Gastroesophageal sphincter (tissue), 4 donors: ENCODE measurements at regions not wholly inside any gene's neighbourhood (a gene's known extent, or its start where the extent isn't known, plus 50 kb on each side); places are given as distances from the start of the nearest gene placed in this dataset.

Source experiments
- ATAC-seq: fragments of 150-250 bp; one replicate; pipeline ENCODE4 v1.9.1; 2016; ENCODE audit warnings: mild to moderate bottlenecking, moderate library complexity
- H3K27ac ChIP-seq, 4 donors: fragments of 200-600 bp; sonication (generic) in 3 of 4; 1 replicate in 3 of 4; 2 replicates in 1 of 4; pipeline ENCODE4 v1.5.1; 2016 to 2019
- H3K27me3 ChIP-seq: fragments of 200-600 bp; sonication (generic); one replicate; pipeline ENCODE4 v1.5.1; 2019
- H3K36me3 ChIP-seq, 2 donors: fragments of 200-600 bp; sonication (generic); one replicate each; pipeline ENCODE4 v1.5.1; 2019; ENCODE audit warnings: control low read depth in 1 of 2
- H3K4me1 ChIP-seq, 3 donors: fragments of 200-600 bp; sonication (generic); 1 replicate in 2 of 3; 2 replicates in 1 of 3; pipeline ENCODE4 v1.5.1; 2016 to 2019; ENCODE audit warnings: control low read depth in 2 of 3
- H3K4me3 ChIP-seq, 2 donors: fragments of 200-600 bp; sonication (generic); one replicate each; pipeline ENCODE4 v1.5.1; 2019; ENCODE audit warnings: mild to moderate bottlenecking in 1 of 2, moderate library complexity in 1 of 2
- H3K9me3 ChIP-seq, 3 donors: fragments of 200-600 bp; sonication (generic); one replicate each; pipeline ENCODE4 v1.5.1; 2017 to 2019; ENCODE audit warnings: control low read depth in 2 of 3
- EP300 ChIP-seq: sonication (generic); formaldehyde crosslinking; IDR thresholded peaks from one replicate; pipeline ENCODE4 v1.6.1; 2017; ENCODE audit warnings: antibody characterized with exemption, mild to moderate bottlenecking
- POLR2A ChIP-seq, 2 donors: fragments of 450-650 bp; IDR thresholded peaks; one replicate each; pipeline ENCODE4 v1.6.1; 2017; ENCODE audit warnings: antibody characterized with exemption in 2 of 2, mild to moderate bottlenecking in 2 of 2, moderate library complexity in 1 of 2
- POLR2AphosphoS5 ChIP-seq: sonication (generic); formaldehyde crosslinking; IDR thresholded peaks from one replicate; pipeline ENCODE4 v1.6.1; 2017; ENCODE audit warnings: antibody characterized with exemption
- WGBS, 2 donors: methylation state at CpG; one replicate each; pipeline ENCODE4 v1.1.5; 2018; ENCODE audit warnings: low coverage in 1 of 2; 5-methylcytosine and 5-hydroxymethylcytosine counted together
- TF ChIP-seq, protein P1 (sequence below), 4 experiments: fragments of 200-600 bp in 2 of 4; fragments of 450-650 bp in 2 of 4; sonication (generic) in 1 of 4; IDR thresholded peaks; one replicate each; pipeline ENCODE4 v1.5.1; 2017 to 2019; ENCODE audit warnings: antibody characterized with exemption in 4 of 4, mild to moderate bottlenecking in 2 of 4, moderate library complexity in 2 of 4

- H3K27me3 ChIP-seq, result no peaks in the 10 kb centered on the region
- H3K4me3 ChIP-seq, result no peak overlapping the region
- H3K9me3 ChIP-seq, result no peaks in the 10 kb centered on the region
- peak overlapping the region in 2 of 4 donors; percentile 32 to 33 for H3K27ac ChIP-seq
- H3K36me3 ChIP-seq, result no peaks in the 10 kb centered on the region
- 23 to 52% methylated on average over 2 to 4 of the region's 4 CpGs for WGBS, 2 donors
- ATAC-seq, result no peak
- TF ChIP-seq, protein P1, sequence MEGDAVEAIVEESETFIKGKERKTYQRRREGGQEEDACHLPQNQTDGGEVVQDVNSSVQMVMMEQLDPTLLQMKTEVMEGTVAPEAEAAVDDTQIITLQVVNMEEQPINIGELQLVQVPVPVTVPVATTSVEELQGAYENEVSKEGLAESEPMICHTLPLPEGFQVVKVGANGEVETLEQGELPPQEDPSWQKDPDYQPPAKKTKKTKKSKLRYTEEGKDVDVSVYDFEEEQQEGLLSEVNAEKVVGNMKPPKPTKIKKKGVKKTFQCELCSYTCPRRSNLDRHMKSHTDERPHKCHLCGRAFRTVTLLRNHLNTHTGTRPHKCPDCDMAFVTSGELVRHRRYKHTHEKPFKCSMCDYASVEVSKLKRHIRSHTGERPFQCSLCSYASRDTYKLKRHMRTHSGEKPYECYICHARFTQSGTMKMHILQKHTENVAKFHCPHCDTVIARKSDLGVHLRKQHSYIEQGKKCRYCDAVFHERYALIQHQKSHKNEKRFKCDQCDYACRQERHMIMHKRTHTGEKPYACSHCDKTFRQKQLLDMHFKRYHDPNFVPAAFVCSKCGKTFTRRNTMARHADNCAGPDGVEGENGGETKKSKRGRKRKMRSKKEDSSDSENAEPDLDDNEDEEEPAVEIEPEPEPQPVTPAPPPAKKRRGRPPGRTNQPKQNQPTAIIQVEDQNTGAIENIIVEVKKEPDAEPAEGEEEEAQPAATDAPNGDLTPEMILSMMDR (IDR thresholded peaks at IDR 0.05), result no peak
- TF ChIP-seq POLR2A (IDR thresholded peaks at IDR 0.05) (no peak), POLR2AphosphoS5 (no peak), EP300 (no peak)
- H3K4me1 ChIP-seq, result peaks cover 0 to 25% (median 2%) of the 10 kb centered on the region in 3 donors
Observed at GRCh38 chr4:128354205-128354821, 66.7 kb upstream of the PGRMC2 start.

GRCh38 chr4:128353791-128354190 lies 66.2 kb upstream of the PGRMC2 start:
- H3K27ac ChIP-seq, result no peak overlapping the region
- no peak for ATAC-seq

DNA sequence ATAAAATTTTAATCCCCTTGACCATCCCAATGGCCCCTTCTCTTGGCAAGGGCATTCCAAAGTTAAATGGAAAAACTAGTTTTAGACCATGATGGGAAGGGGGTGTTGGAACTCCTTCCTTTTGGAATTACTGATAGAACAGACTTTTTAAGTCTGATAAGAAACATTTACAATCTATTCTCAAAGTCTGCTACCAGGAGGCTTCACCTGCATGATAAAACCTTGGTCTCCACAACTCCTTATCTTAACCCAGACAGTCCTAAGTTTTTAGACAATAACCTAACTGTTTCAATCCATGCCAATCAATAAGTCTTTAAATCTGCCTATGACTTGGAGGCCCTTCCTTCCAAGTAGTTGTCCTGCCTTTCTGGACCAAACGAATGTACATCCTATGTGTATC lies 63.9 kb upstream of the PGRMC2 start:
- ATAC-seq, result no peak
- 80 to 100% methylated on average over 1 of the region's 1 CpG for whole genome bisulfite sequencing, 2 donors
- H3K4me1 ChIP-seq, result peaks cover 0 to 32% (median 0%) of the 10 kb centered on the region in 3 donors
- H3K27me3 ChIP-seq, result no peaks in the 10 kb centered on the region
- no peaks in the 10 kb centered on the region for H3K36me3 ChIP-seq
- no peak overlapping the region for H3K27ac ChIP-seq
- H3K4me3 ChIP-seq, result no peak overlapping the region
- H3K9me3 ChIP-seq, result no peaks in the 10 kb centered on the region
- no peak for TF ChIP-seq EP300
- TF ChIP-seq POLR2A (IDR thresholded peaks at IDR 0.05), result no peak
- TF ChIP-seq, protein P1 (IDR thresholded peaks at IDR 0.05), result no peak
- no peak for TF ChIP-seq POLR2AphosphoS5

More at GRCh38 chr4:128353791-128354190, 66.2 kb upstream of the PGRMC2 start:
- 92% methylated on average over 3 of the region's 3 CpGs; no CpG with 5 or more reads in 1 of the 2 donors for WGBS, 2 donors
- no peak for TF ChIP-seq EP300
- Histone ChIP-seq H3K9me3 (no peaks in the 10 kb centered on the region), H3K4me1 (peaks cover 0 to 27% (median 2%) of the 10 kb centered on the region in 3 donors), H3K27me3 (no peaks in the 10 kb centered on the region), H3K4me3 (no peak overlapping the region), H3K36me3 (no peaks in the 10 kb centered on the region)

- 83 to 85% methylated on average over 1 to 5 of the region's 6 CpGs for WGBS, 2 donors
- Histone ChIP-seq H3K27ac (no peak overlapping the region), H3K9me3 (no peaks in the 10 kb centered on the region), H3K27me3 (no peaks in the 10 kb centered on the region), H3K4me1 (peaks cover 0 to 32% (median 0%) of the 10 kb centered on the region in 3 donors), H3K4me3 (no peak overlapping the region), H3K36me3 (no peaks in the 10 kb centered on the region)
- no peak for ATAC-seq
- no peak for TF ChIP-seq POLR2AphosphoS5
Observed at GRCh38 chr4:128350449-128351045, 62.9 kb upstream of the PGRMC2 start.

GRCh38 chr4:128349921-128350320 lies 62.3 kb upstream of the PGRMC2 start:
- no peak for ATAC-seq
- H3K27me3 ChIP-seq, result no peaks in the 10 kb centered on the region
- H3K36me3 ChIP-seq, result no peaks in the 10 kb centered on the region
- no peak overlapping the region for H3K27ac ChIP-seq
- WGBS, 2 donors, result 59 to 65% methylated on average over 4 of the region's 4 CpGs
- H3K4me1 ChIP-seq, result peaks cover 0 to 27% (median 0%) of the 10 kb centered on the region in 3 donors
- no peaks in the 10 kb centered on the region for H3K9me3 ChIP-seq
- no peak overlapping the region for H3K4me3 ChIP-seq
- TF ChIP-seq, protein P1 (IDR thresholded peaks at IDR 0.05), result no peak
- no peak for TF ChIP-seq EP300
- TF ChIP-seq POLR2A (IDR thresholded peaks at IDR 0.05), result no peak
- no peak for TF ChIP-seq POLR2AphosphoS5
